NCI-H524 (cell line): ENCODE measurements at regions not wholly inside any gene's neighbourhood (a gene's known extent, or its start where the extent isn't known, plus 50 kb on each side); places are given as distances from the start of the nearest gene placed in this dataset.
A peak's percentile ranks its signal among the peaks of the same experiment; 100 is the strongest.

Experiments
- DNase-seq, 2 experiments: peaks; one replicate each; lab custom pipeline; 2025; lab: John Stamatoyannopoulos, UW

DNA sequence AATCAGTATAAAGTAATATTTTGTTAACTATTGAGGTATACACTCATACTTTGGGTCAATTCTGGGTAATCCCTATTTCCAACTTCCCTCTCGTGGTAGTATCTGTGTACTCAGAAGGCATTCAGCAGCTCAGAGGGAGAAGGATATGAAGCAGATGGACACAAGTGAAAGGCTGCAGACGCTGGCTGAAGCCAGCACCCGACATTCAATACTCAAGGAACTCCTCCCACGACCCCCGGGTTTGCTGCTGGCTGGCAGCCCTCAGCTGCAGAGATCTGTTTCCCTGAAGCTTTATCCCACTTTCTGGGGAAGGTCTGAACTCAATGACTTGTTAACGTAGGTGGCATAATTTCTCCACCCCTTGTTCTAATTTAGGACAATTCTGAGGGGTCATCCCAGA, 847.3 kb upstream of the SOX11 start:
- DNase-seq, result peak in 1 of 2 experiments; percentile 13

GRCh38 chr2:4862031-4862430, 830.2 kb upstream of the SOX11 start:
- no peak for DNase-seq

DNA sequence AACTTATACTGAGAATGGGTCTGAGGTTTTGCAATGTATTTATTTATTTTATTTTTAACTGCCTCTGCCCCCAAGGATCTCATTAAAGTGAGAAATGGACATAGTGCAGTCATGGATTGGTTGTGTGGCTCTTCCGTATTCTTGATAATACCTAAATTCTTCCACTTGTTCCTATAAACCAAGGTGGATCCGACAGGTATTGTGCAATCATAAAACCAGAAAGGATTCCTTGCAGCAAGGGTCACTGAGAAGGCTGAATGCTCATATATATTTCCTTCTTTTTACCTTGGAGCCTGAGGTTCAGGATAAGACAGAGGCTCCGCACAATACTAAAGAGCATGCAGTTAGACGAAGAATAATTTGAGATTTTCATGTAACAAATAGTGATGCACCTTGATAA, 826.0 kb upstream of the SOX11 start:
- DNase-seq, result no peak

GRCh38 chr2:4868466-4868865, 823.7 kb upstream of the SOX11 start:
- no peak for DNase-seq

DNA sequence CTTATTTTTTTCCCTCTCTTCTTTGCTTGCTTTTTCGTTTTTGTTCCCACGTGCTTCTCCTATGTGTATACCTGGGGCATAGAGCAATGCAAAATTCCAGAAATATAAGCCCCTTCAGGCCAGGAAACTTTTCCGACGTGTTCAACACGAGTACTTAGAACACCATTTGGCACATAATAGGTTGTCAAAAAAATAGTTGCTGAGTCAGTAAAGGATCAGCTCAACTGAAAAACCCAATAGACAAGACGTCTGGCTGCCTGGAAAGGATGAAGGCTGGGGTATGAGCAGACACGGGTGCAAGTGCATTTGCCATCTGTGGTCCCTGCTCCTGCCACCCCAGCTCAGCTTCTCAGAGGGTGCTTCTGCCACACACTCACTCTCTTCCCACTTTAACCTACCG, 823.0 kb upstream of the SOX11 start:
- DNase-seq, result no peak

DNA sequence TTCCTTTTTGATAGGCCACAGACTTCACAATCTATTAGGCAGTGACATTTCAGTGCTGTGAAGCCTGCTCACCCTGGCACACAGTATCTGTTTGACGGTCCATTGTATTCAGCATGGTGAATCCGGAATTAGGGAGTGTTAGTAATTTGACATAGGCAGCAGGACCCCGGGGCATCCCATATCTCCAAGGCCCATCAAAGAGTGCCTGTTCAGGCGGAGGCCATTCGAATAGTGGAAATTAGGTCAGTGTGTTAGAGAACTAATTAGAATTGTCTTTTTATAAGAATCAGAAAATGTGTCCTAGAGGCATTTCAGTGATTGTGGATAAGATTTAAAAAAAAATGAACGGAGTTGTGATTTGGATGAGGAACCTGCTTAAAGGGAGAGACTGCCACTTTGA, 818.8 kb upstream of the SOX11 start:
- DNase-seq, result no peak

GRCh38 chr2:4873876-4874593, 818.1 kb upstream of the SOX11 start:
- DNase-seq, result no peak

- DNase-seq, result no peak
Observed at GRCh38 chr2:4882421-4882820, 809.8 kb upstream of the SOX11 start.

DNA sequence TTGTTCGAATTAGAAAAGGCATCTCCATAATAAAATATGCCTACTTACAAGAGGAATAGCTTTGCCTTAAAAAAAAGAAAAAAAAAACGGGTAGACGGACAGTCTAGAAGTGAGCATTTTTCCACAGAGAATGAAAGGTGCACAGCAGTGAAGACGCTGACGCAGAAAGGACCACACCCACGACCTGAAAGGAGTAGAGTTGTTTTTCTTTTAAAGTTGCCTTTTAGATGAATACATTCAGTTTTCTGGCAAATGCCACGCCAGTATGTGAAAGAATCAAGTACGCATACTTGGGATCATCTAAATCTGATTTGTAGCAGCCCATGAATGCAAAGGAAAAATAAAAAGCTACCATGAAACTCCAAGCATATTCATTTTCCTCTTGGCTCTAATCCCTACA, 809.2 kb upstream of the SOX11 start:
- no peak for DNase-seq

GRCh38 chr2:4883375-4883774, 808.8 kb upstream of the SOX11 start:
- no peak for DNase-seq

DNA sequence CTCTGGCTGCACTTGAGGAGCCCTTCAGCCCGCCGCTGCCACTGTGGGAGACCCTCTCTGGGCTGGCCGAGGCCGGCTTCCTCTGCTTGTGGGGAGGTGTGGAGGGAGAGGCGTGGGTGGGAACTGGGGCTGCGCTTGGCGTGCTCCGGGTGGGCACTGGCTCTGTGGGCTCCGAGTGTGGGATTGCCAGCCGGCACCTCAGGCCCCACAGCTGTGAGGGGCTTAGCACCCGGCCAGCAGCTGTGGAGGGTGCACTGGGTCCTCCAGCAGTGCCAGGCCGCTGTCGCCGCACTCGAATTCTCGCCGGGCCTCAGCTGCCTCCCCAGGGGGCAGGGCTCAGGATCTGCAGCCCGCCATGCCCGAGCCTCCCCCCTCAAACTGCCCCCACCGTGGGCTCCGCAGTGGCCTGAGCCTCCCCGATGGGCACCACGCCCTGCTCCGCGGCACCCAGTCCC, 808.0 kb upstream of the SOX11 start:
- no peak for DNase-seq

- DNase-seq, result no peak
Observed at GRCh38 chr2:4891394-4891793, 800.8 kb upstream of the SOX11 start.

- DNase-seq, result peak in 1 of 2 experiments; percentile 7
Observed at GRCh38 chr2:4895371-4895770, 796.8 kb upstream of the SOX11 start.

DNA sequence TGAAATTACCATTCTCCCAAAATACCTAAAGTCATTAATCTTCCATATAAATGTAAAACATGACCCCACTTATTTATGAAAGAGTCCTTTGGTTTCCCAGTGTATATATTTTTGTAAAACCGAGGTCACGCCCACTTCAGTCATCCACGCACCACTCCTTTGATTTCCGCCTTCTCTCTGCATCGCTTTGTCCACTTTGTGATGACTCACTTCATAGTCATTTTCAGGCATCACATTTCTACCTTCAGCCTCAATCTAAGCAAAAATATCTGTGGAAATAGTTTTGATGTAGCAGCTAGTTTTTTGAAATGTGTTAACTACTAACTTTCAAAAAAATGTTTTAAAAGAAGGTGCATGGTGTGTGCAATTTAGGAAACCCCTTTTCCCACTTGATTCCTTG, 793.5 kb upstream of the SOX11 start:
- DNase-seq, result no peak

- DNase-seq, result no peak
Observed at GRCh38 chr2:4900242-4900641, 791.9 kb upstream of the SOX11 start.

DNA sequence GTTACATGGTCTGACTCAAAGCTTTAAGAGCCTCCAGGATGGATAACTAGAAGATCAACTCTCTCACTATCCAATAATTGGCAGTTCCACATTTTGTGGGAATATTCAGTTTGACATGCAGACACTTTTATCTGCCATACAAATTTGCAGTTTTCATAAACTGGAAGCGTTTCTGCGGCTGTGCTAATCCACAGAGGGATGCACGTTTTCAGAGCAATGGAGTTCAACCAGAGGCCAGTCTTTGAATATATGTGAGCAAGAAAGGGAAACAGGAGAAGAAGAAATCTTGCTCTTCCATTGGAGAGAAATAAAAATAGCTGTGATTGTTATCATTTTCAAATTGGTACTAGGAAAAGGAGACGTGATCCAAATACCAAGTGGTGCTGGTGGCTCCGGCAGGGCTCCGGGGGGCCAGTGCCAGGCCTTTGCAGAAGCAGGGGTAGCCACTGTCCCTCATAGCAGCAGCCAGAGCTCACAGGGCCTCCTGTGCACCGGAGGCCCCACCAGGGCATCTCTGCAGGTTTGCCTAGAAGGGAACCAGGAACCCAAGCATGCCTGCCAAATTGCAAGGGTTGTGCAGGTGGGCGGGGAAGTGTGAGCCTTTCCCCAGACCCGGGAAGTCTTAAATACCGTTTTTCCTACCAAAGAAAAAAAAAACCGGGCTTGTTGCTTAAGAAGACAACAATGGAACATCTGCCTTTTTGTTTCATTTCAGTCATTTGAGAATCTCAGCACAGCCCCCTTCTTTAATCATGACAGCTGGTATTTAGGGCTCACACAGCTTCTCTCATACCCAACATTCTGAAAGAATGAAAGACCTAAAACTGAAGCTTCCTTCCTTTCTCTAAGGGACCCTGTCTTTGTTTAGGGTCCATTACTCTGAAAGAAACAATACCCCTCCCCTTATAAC, 791.1 kb upstream of the SOX11 start:
- DNase-seq, result peak; percentile 24 to 88

DNA sequence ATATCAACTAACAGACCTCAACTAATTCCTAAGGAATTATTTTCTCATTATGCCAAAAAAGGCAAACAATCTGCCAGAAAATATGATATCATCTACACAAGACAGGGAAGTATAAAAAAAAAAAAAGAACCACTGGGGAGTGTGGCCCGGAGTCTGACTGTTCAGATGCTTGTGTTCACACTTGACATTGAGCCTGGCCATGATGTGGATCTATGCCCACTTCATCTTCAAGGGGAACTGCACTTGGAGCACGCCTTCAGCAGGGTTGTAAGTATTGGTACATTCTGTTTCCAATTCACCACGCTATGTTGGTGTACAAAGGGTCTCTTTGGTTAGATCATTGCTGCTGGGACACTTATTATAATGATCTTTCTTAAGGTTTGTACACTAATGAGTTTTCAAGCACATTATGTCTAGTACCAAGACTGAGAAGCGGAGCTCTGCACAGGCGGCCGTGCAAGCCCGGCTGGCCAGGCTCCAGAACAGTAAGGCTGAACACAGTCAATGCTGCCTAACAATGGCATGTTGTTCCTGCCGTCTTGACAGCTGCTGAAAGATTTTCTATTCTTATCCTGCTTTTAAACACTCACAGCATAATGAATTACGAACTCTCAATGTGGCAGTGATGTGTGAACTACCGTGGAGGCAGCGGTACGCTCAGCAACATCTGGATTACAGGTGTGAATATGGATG, 788.4 kb upstream of the SOX11 start:
- DNase-seq, result peak in 1 of 2 experiments; percentile 27

- DNase-seq, result peak; percentile 93 to 97
Observed at GRCh38 chr2:4908461-4908860, 783.7 kb upstream of the SOX11 start.

DNA sequence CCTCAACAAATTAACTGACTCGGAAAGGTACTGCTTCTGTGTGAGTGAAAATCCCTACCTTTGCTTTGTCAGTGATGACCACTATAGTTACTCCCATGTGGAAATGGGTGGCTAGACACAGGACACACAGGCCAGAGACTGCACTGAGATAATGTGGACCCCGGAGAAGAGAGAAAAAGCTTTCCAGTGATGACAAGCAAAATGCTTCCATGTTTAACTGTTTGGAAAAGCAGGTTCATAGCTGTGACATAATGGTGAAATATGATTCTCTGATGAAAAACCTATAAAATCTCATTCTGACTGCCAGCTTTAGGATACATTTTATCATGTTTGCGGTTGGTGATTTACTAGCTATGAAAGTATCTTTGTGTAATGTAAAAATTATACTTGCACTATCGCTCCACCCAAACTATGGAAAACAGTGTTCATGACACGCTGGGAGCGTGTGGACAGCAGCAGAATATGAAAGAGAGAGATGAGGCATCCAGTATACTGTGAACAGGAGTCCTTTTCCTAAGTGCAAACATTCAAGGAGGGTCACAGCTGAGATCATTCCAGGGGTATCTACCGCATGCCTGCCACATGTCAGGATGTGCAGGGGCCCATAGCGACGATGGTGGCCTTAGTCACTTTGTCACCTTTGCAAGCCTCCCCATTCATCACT, 782.7 kb upstream of the SOX11 start:
- DNase-seq, result no peak

DNA sequence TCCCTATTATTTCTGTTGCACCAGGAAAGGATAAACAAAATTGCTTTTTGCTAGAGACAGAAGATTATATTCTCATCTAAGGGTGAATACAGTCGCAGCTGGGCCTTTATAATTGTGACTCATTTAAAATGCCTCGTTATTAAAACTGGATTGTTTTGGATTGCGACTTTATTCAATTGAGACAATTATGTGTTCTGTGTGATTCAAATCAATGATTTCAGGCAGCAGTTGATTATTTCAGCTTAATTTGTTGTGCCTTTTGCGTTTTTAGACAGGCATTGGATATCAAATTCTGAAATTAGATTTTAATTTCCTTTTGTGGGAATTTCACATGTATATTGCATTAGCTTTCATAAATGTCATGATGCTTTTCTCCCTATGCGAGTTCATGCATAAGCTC, 778.1 kb upstream of the SOX11 start:
- no peak for DNase-seq

DNA sequence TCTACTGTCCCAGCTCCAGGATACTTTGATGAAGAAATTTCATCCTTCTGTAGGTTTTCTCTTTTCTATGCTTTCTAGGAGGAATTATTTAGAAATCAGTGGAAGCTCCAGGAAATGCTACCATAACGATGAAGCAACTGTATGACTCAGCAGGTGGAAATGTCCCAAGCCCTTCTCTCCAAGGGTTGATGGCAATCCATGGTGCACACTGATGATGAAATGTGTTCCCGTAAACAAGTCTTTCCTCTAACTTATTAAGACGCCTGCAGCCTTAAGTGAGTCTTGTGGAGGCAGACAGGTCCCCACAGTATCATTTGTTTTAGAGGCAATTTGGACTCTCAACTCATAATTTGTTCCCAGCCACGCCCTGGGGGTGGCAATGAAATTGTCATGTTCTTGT, 777.6 kb upstream of the SOX11 start:
- no peak for DNase-seq

- DNase-seq, result peak in 1 of 2 experiments; percentile 14
Observed at GRCh38 chr2:4915357-4915756, 776.8 kb upstream of the SOX11 start.
